ENCODE measurements at regions not wholly inside any gene's neighbourhood (a gene's known extent, or its start where the extent isn't known, plus 50 kb on each side); places are given as distances from the start of the nearest gene placed in this dataset.

DNA sequence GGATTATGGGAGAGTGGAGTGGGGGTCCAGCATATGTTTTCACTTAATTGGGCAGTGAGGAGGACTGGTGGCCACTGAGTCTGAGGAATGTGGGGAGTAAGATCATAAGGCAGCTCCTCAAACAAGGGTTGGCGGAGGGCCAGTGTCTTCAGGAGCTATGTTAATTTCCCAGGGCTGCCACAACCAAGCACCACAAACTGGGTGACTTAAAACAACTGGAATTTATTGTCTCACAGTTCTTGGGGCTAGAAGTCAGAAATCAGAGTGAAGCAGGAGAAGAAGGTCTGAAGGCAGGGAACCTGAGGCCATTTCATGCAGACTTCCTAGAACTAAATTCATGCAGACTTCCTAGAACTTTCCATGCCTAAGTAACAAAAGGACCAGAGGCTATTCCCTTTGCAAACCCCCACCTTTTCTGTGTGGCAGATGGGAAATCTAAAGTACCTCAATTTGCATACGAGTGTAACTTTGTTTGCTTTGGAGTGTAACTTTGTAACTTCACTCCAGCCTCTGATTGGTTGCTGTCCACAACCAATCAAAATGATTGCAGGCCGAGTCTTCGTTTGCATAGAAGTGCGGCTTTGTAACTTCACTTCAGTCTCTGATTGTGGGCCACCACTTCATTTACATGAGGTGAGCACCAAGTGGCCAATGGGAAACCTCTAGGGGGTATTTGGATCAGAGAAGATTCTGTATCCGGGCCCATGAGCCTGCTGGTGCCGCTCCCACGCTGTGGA, 50.5 kb upstream of the ZBED5 start:
- Mint-ChIP-seq H3K4me1 (ENCODE audit: low read depth, unreplicated experiment) (peaks cover 27% of the 10 kb centered on the region), H3K27ac (ENCODE audit: unreplicated experiment) (peak overlapping the region; percentile 90), H3K4me3 (ENCODE audit: unreplicated experiment) (peak overlapping the region; percentile 3), H3K27me3 (ENCODE audit: low read depth, unreplicated experiment) (peaks cover 2% of the 10 kb centered on the region), H3K36me3 (ENCODE audit: low read depth, unreplicated experiment) (no peaks in the 10 kb centered on the region), H3K9me3 (ENCODE audit: unreplicated experiment) (no peaks in the 10 kb centered on the region)
- no peaks in the 10 kb centered on the region for H3K79me2 ChIP-seq (ENCODE audit: insufficient read depth, low read length)
- H3K4me3 ChIP-seq (ENCODE audit: insufficient read depth, low read depth, low read length): peak overlapping the region; percentile 3
- TF ChIP-seq EZH2 (IDR thresholded peaks at IDR 0.05; ENCODE audit: insufficient read depth, low read length): no peak
- no peak for TF ChIP-seq CTCF (IDR thresholded peaks at IDR 0.05; ENCODE audit: insufficient read depth, low read depth, low read length)
- H3K9ac ChIP-seq (ENCODE audit: low read length): peak overlapping the region; percentile 45
- H3K27ac ChIP-seq (ENCODE audit: low read depth, low read length): peak overlapping the region; percentile 80
- H2AFZ ChIP-seq (ENCODE audit: low read depth, low read length): no peak overlapping the region
- H3K9me3 ChIP-seq (ENCODE audit: insufficient read depth, low read depth, low read length): no peaks in the 10 kb centered on the region
- H3K27me3 ChIP-seq (ENCODE audit: insufficient read depth, low read length): no peaks in the 10 kb centered on the region
- H4K20me1 ChIP-seq (ENCODE audit: insufficient read depth, low read length): no peaks in the 10 kb centered on the region
- no peaks in the 10 kb centered on the region for H3K36me3 ChIP-seq (ENCODE audit: insufficient read depth, low read length)
- peak; percentile 98 for DNase-seq (ENCODE audit: low read depth)
- peak overlapping the region; percentile 72 for H3K4me2 ChIP-seq (ENCODE audit: low read length)
- peaks cover 30% of the 10 kb centered on the region for H3K4me1 ChIP-seq (ENCODE audit: insufficient read depth, low read length)
- FAIRE-seq: peak; percentile 82
